Suprapubic skin (tissue), 4 donors: ENCODE measurements at regions not wholly inside any gene's neighbourhood (a gene's known extent, or its start where the extent isn't known, plus 50 kb on each side); places are given as distances from the start of the nearest gene placed in this dataset.

Experiments used
- DNase-seq, 2 donors: peaks; one replicate each; pipeline ENCODE4 v3.0.0-alpha.2; 2019; ENCODE audit warnings: low spot score in 2 of 2
- H3K27ac ChIP-seq: fragments of 200-600 bp; sonication (generic); one replicate; pipeline ENCODE4 v1.5.1; 2019
- H3K27me3 ChIP-seq: fragments of 200-600 bp; sonication (generic); one replicate; pipeline ENCODE4 v1.5.1; 2019
- H3K36me3 ChIP-seq: fragments of 200-600 bp; sonication (generic); one replicate; pipeline ENCODE4 v1.5.1; 2019
- H3K4me1 ChIP-seq: fragments of 200-600 bp; sonication (generic); one replicate; pipeline ENCODE4 v1.5.1; 2019
- H3K4me3 ChIP-seq: fragments of 200-600 bp; sonication (generic); one replicate; pipeline ENCODE4 v1.5.1; 2019; ENCODE audit warnings: mild to moderate bottlenecking
- H3K9me3 ChIP-seq: fragments of 200-600 bp; sonication (generic); one replicate; pipeline ENCODE4 v1.5.1; 2019
- EP300 ChIP-seq: sonication (generic); formaldehyde crosslinking; IDR thresholded peaks from one replicate; pipeline ENCODE4 v1.6.1; 2017; ENCODE audit warnings: antibody characterized with exemption
- POLR2A ChIP-seq, 2 donors: fragments of 450-650 bp; IDR thresholded peaks; one replicate each; pipeline ENCODE4 v1.6.1; 2017; ENCODE audit warnings: antibody characterized with exemption in 2 of 2, mild to moderate bottlenecking in 2 of 2, moderate library complexity in 2 of 2
- POLR2AphosphoS5 ChIP-seq, 3 donors: sonication (generic); formaldehyde crosslinking; IDR thresholded peaks; one replicate each; pipeline ENCODE4 v1.6.1; 2017; ENCODE audit warnings: antibody characterized with exemption in 3 of 3
- WGBS: methylation state at CpG from one replicate; pipeline ENCODE4 v1.1.5; 2018; 5-methylcytosine and 5-hydroxymethylcytosine counted together
- TF ChIP-seq, protein P1 (sequence below), 2 donors: fragments of 200-600 bp in 1 of 2; fragments of 450-650 bp in 1 of 2; sonication (generic) in 1 of 2; IDR thresholded peaks; one replicate each; pipeline ENCODE4 v1.5.1; 2016 to 2019; ENCODE audit warnings: antibody characterized with exemption in 2 of 2, mild to moderate bottlenecking in 1 of 2, moderate library complexity in 1 of 2

DNA sequence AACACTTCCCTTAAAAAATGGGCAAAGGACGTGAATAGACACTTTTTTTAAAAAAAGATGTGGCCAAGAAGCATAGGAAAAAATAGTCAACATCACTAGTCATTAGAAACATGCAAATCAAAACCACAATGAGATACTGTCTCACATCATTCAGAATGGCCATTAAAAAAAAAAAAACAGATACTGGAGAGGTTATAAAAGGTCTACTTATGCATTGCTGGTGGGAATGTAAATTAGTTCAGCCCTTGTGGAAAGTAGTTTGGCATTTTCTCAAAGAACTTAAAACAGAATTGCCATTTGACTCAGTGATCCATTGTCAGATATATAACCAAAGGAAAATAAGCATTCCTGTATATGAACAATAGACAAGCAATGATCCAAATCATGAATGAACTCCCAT, 352.8 kb upstream of the EPHA5 start:
- no peaks in the 10 kb centered on the region for H3K9me3 ChIP-seq
- no peak overlapping the region for H3K4me3 ChIP-seq
- H3K4me1 ChIP-seq, result no peaks in the 10 kb centered on the region
- DNase-seq, result no peak
- H3K27me3 ChIP-seq, result no peaks in the 10 kb centered on the region
- WGBS, result 56% methylated on average over 1 of the region's 1 CpG
- TF ChIP-seq POLR2A (IDR thresholded peaks at IDR 0.05), result no peak
- no peaks in the 10 kb centered on the region for H3K36me3 ChIP-seq
- no peak overlapping the region for H3K27ac ChIP-seq

GRCh38 chr4:66017671-66018070, 347.4 kb upstream of the EPHA5 start:
- no peak for DNase-seq
- Histone ChIP-seq H3K4me1 (no peaks in the 10 kb centered on the region), H3K36me3 (no peaks in the 10 kb centered on the region), H3K9me3 (peaks cover 2% of the 10 kb centered on the region), H3K4me3 (no peak overlapping the region), H3K27ac (no peak overlapping the region), H3K27me3 (no peaks in the 10 kb centered on the region)
- TF ChIP-seq, protein P1, sequence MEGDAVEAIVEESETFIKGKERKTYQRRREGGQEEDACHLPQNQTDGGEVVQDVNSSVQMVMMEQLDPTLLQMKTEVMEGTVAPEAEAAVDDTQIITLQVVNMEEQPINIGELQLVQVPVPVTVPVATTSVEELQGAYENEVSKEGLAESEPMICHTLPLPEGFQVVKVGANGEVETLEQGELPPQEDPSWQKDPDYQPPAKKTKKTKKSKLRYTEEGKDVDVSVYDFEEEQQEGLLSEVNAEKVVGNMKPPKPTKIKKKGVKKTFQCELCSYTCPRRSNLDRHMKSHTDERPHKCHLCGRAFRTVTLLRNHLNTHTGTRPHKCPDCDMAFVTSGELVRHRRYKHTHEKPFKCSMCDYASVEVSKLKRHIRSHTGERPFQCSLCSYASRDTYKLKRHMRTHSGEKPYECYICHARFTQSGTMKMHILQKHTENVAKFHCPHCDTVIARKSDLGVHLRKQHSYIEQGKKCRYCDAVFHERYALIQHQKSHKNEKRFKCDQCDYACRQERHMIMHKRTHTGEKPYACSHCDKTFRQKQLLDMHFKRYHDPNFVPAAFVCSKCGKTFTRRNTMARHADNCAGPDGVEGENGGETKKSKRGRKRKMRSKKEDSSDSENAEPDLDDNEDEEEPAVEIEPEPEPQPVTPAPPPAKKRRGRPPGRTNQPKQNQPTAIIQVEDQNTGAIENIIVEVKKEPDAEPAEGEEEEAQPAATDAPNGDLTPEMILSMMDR (IDR thresholded peaks at IDR 0.05), result no peak
- TF ChIP-seq EP300 (no peak), POLR2A (IDR thresholded peaks at IDR 0.05) (no peak), POLR2AphosphoS5 (IDR thresholded peaks at IDR 0.05) (no peak)
- WGBS, result 91% methylated on average over 3 of the region's 3 CpGs

- H3K4me1 ChIP-seq, result no peaks in the 10 kb centered on the region
- WGBS, result 69% methylated on average over 1 of the region's 1 CpG
- TF ChIP-seq, protein P1 (IDR thresholded peaks at IDR 0.05), result no peak
- no peak for TF ChIP-seq EP300
- TF ChIP-seq POLR2A (IDR thresholded peaks at IDR 0.05), result no peak
- no peak for TF ChIP-seq POLR2AphosphoS5 (IDR thresholded peaks at IDR 0.05)
Measured at GRCh38 chr4:66016240-66016639, 346.0 kb upstream of the EPHA5 start.

GRCh38 chr4:66014146-66014765, 344.0 kb upstream of the EPHA5 start:
- TF ChIP-seq EP300 (no peak), POLR2A (IDR thresholded peaks at IDR 0.05) (no peak), POLR2AphosphoS5 (IDR thresholded peaks at IDR 0.05) (no peak)
- TF ChIP-seq, protein P1 (IDR thresholded peaks at IDR 0.05), result no peak
- H3K4me3 ChIP-seq, result no peak overlapping the region
- H3K27me3 ChIP-seq, result no peaks in the 10 kb centered on the region
- DNase-seq, result no peak
- WGBS, result 22% methylated on average over 2 of the region's 3 CpGs
- H3K9me3 ChIP-seq, result peaks cover 13% of the 10 kb centered on the region
- H3K36me3 ChIP-seq, result no peaks in the 10 kb centered on the region
- H3K27ac ChIP-seq, result no peak overlapping the region
- H3K4me1 ChIP-seq, result no peaks in the 10 kb centered on the region

More at GRCh38 chr4:66016240-66016639, 346.0 kb upstream of the EPHA5 start:
- Histone ChIP-seq H3K27me3 (no peaks in the 10 kb centered on the region), H3K36me3 (no peaks in the 10 kb centered on the region), H3K4me3 (no peak overlapping the region), H3K27ac (no peak overlapping the region), H3K9me3 (peaks cover 13% of the 10 kb centered on the region)
- DNase-seq, result no peak

- 27% methylated on average over 1 of the region's 1 CpG for WGBS
- no peaks in the 10 kb centered on the region for H3K9me3 ChIP-seq
- no peak overlapping the region for H3K4me3 ChIP-seq
- no peak for DNase-seq
- H3K4me1 ChIP-seq, result no peaks in the 10 kb centered on the region
- H3K27ac ChIP-seq, result no peak overlapping the region
- no peaks in the 10 kb centered on the region for H3K27me3 ChIP-seq
- H3K36me3 ChIP-seq, result no peaks in the 10 kb centered on the region
- TF ChIP-seq POLR2A (IDR thresholded peaks at IDR 0.05) (no peak), EP300 (no peak), POLR2AphosphoS5 (IDR thresholded peaks at IDR 0.05) (no peak)
- TF ChIP-seq, protein P1 (IDR thresholded peaks at IDR 0.05), result no peak
Measured at GRCh38 chr4:66000510-66001117, 330.3 kb upstream of the EPHA5 start.
